ENCODE measurements at regions not wholly inside any gene's neighbourhood (a gene's known extent, or its start where the extent isn't known, plus 50 kb on each side); places are given as distances from the start of the nearest gene placed in this dataset.
"Not testable (repeated sequence)": the region's sequence is repeated elsewhere in the genome, so short reads cannot be mapped to it uniquely, and the experiment has no call there.

GRCh38 chr12:91778091-91778832 lies 367.4 kb downstream of the BTG1 start:
- peak; percentile 32 for DNase-seq

GRCh38 chr12:91777268-91777992 lies 368.2 kb downstream of the BTG1 start:
- no peak for DNase-seq

- no peak for DNase-seq
These were observed 371.2 kb downstream of the BTG1 start for GRCh38 chr12:91774434-91774921.

- no peak for DNase-seq
These were observed 371.8 kb downstream of the BTG1 start for GRCh38 chr12:91773749-91774429.

GRCh38 chr12:91772411-91772810 lies 373.2 kb downstream of the BTG1 start:
- DNase-seq, result no peak

GRCh38 chr12:91769736-91770135 lies 375.9 kb downstream of the BTG1 start:
- no peak for DNase-seq

GRCh38 chr12:91767237-91767636 lies 378.4 kb downstream of the BTG1 start:
- DNase-seq, result no peak

GRCh38 chr12:91766454-91766853 lies 379.2 kb downstream of the BTG1 start:
- DNase-seq, result no peak

- DNase-seq, result no peak
These were observed 381.8 kb downstream of the BTG1 start for GRCh38 chr12:91763654-91764370.

GRCh38 chr12:91753649-91754048 lies 392.0 kb downstream of the BTG1 start:
- DNase-seq, result no peak

GRCh38 chr12:91746976-91747375 lies 398.7 kb downstream of the BTG1 start:
- no peak for DNase-seq

- DNase-seq, result no peak
These were observed 401.0 kb downstream of the BTG1 start for GRCh38 chr12:91744597-91744996.

GRCh38 chr12:91743704-91744321 lies 401.8 kb downstream of the BTG1 start:
- peak; percentile 55 for DNase-seq

GRCh38 chr12:91743280-91743679 lies 402.4 kb downstream of the BTG1 start:
- no peak for DNase-seq

- no peak for DNase-seq
These were observed 403.7 kb downstream of the BTG1 start for GRCh38 chr12:91741932-91742331.

GRCh38 chr12:91733846-91734245 lies 411.8 kb downstream of the BTG1 start:
- not testable (repeated sequence) for DNase-seq

GRCh38 chr12:91732086-91732485 lies 413.6 kb downstream of the BTG1 start:
- DNase-seq, result no peak

GRCh38 chr12:91729543-91729942 lies 416.1 kb downstream of the BTG1 start:
- DNase-seq, result no peak

GRCh38 chr12:91723191-91723590 lies 422.5 kb downstream of the BTG1 start:
- DNase-seq, result no peak

- no peak for DNase-seq
These were observed 423.6 kb downstream of the BTG1 start for GRCh38 chr12:91722072-91722471.

GRCh38 chr12:91721023-91721422 lies 424.6 kb downstream of the BTG1 start:
- no peak for DNase-seq

- DNase-seq, result no peak
These were observed 427.3 kb downstream of the BTG1 start for GRCh38 chr12:91718326-91718725.

- no peak for DNase-seq
These were observed 427.8 kb downstream of the BTG1 start for GRCh38 chr12:91717804-91718203.
